ENCODE measurements at regions not wholly inside any gene's neighbourhood (a gene's known extent, or its start where the extent isn't known, plus 50 kb on each side); places are given as distances from the start of the nearest gene placed in this dataset.

DNA sequence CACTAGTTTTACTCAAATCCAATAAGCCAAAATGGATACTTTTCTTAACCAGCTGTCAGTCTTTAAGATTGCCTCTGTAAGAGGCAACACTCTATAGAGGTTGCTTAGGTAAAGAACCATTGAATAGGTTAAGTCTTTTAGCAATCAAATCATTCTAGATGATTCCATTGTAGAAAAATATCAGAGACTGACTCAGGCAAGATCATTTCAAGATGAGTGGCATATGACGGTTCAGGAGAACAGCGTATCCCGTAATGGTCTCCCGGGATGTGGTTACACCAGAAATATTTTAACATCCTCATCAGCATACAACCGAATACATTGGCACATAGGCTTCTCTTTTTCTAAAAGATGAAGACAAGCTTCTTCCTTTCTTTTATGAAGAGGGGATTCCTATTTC, 641.7 kb upstream of the AGA start:
- no peak overlapping the region for H3K27ac ChIP-seq (ENCODE audit: low read depth, low read length)
- no peak for DNase-seq
- H4K8ac ChIP-seq (ENCODE audit: low read depth, low read length): no peak overlapping the region
- H3K36me3 ChIP-seq (ENCODE audit: control insufficient read depth in 1 of 2, insufficient read depth in 2 of 2, low read length in 2 of 2): no peaks in the 10 kb centered on the region
- H3K9me3 ChIP-seq (ENCODE audit: insufficient read depth, low read depth, low read length): no peaks in the 10 kb centered on the region
- H2BK5ac ChIP-seq (ENCODE audit: low read depth, low read length, poor library complexity): no peak overlapping the region
- WGBS (ENCODE audit: extremely low coverage, insufficient coverage, insufficient read length): no CpG with 5 or more reads among the region's 5 CpGs
- H3K9ac ChIP-seq (ENCODE audit: low read length): no peak overlapping the region
- H3K79me2 ChIP-seq (ENCODE audit: control insufficient read depth, insufficient read depth, low read length, poor library complexity): no peaks in the 10 kb centered on the region
- H3K4me3 ChIP-seq (ENCODE audit: low read depth, low read length): no peak overlapping the region
- no peak overlapping the region for H3K18ac ChIP-seq (ENCODE audit: low read length)
- H3K79me1 ChIP-seq (ENCODE audit: low read length): no peaks in the 10 kb centered on the region
- no peak overlapping the region for H2AFZ ChIP-seq (ENCODE audit: insufficient read depth, low read length, poor library complexity)
- no peak overlapping the region for H4K12ac ChIP-seq (ENCODE audit: low read depth, low read length)
- no peak overlapping the region for H2BK12ac ChIP-seq (ENCODE audit: low read length)
- no peak overlapping the region for H3K23ac ChIP-seq (ENCODE audit: low read length)
- no peak overlapping the region for H2BK120ac ChIP-seq (ENCODE audit: insufficient read depth, low read length, poor library complexity)
- H4K91ac ChIP-seq (ENCODE audit: low read depth, low read length): no peak overlapping the region
- H3K4ac ChIP-seq (ENCODE audit: low read depth, low read length): no peak overlapping the region
- H2AK5ac ChIP-seq (ENCODE audit: low read length): no peak overlapping the region
- no peak overlapping the region for H3K4me2 ChIP-seq (ENCODE audit: low read length)
- no peaks in the 10 kb centered on the region for H3K27me3 ChIP-seq (ENCODE audit: insufficient read depth, low read length)
- no peak overlapping the region for H3K14ac ChIP-seq (ENCODE audit: low read length)
- peaks cover 0 to 2% of the 10 kb centered on the region in 2 experiments for H3K4me1 ChIP-seq (ENCODE audit: control insufficient read depth in 1 of 2, insufficient read depth in 2 of 2, low read length in 2 of 2)

- no peaks in the 10 kb centered on the region for H3K79me2 ChIP-seq (ENCODE audit: control insufficient read depth, insufficient read depth, low read length, poor library complexity)
- H3K4me3 ChIP-seq (ENCODE audit: low read depth, low read length): no peak overlapping the region
- no peak for DNase-seq
- peaks cover 0 to 7% of the 10 kb centered on the region in 2 experiments for H3K4me1 ChIP-seq (ENCODE audit: control insufficient read depth in 1 of 2, insufficient read depth in 2 of 2, low read length in 2 of 2)
- no peak overlapping the region for H3K14ac ChIP-seq (ENCODE audit: low read length)
- H3K4ac ChIP-seq (ENCODE audit: low read depth, low read length): no peak overlapping the region
- no peak overlapping the region for H2AFZ ChIP-seq (ENCODE audit: insufficient read depth, low read length, poor library complexity)
- no peaks in the 10 kb centered on the region for H3K9me3 ChIP-seq (ENCODE audit: insufficient read depth, low read depth, low read length)
- no peak overlapping the region for H3K27ac ChIP-seq (ENCODE audit: low read depth, low read length)
- H3K9ac ChIP-seq (ENCODE audit: low read length): no peak overlapping the region
- H2BK5ac ChIP-seq (ENCODE audit: low read depth, low read length, poor library complexity): no peak overlapping the region
- no peak overlapping the region for H2BK12ac ChIP-seq (ENCODE audit: low read length)
- H2AK5ac ChIP-seq (ENCODE audit: low read length): no peak overlapping the region
- H4K91ac ChIP-seq (ENCODE audit: low read depth, low read length): no peak overlapping the region
- H3K4me2 ChIP-seq (ENCODE audit: low read length): no peak overlapping the region
- no peaks in the 10 kb centered on the region for H3K36me3 ChIP-seq (ENCODE audit: control insufficient read depth in 1 of 2, insufficient read depth in 2 of 2, low read length in 2 of 2)
- no peaks in the 10 kb centered on the region for H3K27me3 ChIP-seq (ENCODE audit: insufficient read depth, low read length)
- no peak overlapping the region for H2BK120ac ChIP-seq (ENCODE audit: insufficient read depth, low read length, poor library complexity)
- H3K18ac ChIP-seq (ENCODE audit: low read length): no peak overlapping the region
- no peak overlapping the region for H4K12ac ChIP-seq (ENCODE audit: low read depth, low read length)
- no peak overlapping the region for H3K23ac ChIP-seq (ENCODE audit: low read length)
- H3K79me1 ChIP-seq (ENCODE audit: low read length): no peaks in the 10 kb centered on the region
- H4K8ac ChIP-seq (ENCODE audit: low read depth, low read length): no peak overlapping the region
- no CpG with 5 or more reads among the region's 2 CpGs for WGBS (ENCODE audit: extremely low coverage, insufficient coverage, insufficient read length)
These were observed 644.1 kb upstream of the AGA start for GRCh38 chr4:178086320-178086719.

DNA sequence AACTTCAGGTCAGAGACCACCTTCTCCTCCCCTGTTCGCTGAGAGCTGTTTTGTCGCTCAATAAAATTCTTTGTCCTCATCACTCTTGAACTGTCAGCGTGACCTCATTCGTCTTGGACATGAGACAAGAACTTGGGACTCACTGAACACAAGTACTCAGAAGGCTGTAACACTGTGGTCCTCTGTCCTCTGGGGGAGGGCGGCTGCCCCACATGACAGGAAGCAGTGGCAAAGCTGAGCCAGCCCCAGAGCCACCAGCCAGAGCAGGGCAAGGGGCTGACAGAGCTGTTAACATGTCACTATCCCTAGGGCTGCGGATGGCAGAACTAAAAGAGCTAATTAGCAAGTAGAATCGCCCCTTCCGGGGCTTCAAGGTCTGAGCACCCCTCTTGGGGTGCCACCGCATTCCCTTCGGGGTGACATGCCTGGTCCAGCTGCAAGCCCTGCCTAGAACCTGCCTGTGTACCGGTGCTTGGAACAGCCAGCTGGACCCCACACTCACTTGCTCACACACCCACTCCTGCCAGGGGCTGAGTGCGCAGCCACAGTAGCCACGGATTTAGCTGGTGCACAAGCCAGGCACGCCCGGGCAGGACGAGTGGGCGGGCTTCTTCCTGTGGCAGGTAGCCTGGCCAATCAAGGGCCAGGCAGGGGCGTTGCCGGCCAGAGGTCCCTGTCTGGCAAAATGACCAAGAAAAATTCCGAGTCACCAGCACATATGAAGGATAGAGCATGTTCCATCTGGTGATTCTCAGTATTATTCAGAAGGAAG, 648.6 kb upstream of the AGA start:
- Histone ChIP-seq H2BK120ac (ENCODE audit: insufficient read depth, low read length, poor library complexity) (no peak overlapping the region), H3K9me3 (ENCODE audit: insufficient read depth, low read depth, low read length) (no peaks in the 10 kb centered on the region), H3K9ac (ENCODE audit: low read length) (no peak overlapping the region), H3K27ac (ENCODE audit: low read depth, low read length) (no peak overlapping the region), H3K14ac (ENCODE audit: low read length) (no peak overlapping the region), H4K12ac (ENCODE audit: low read depth, low read length) (no peak overlapping the region), H2AK5ac (ENCODE audit: low read length) (no peak overlapping the region), H3K79me1 (ENCODE audit: low read length) (no peaks in the 10 kb centered on the region), H2AFZ (ENCODE audit: insufficient read depth, low read length, poor library complexity) (no peak overlapping the region), H4K8ac (ENCODE audit: low read depth, low read length) (no peak overlapping the region), H2BK12ac (ENCODE audit: low read length) (no peak overlapping the region), H2BK5ac (ENCODE audit: low read depth, low read length, poor library complexity) (no peak overlapping the region), H3K4me3 (ENCODE audit: low read depth, low read length) (peak overlapping the region; percentile 45), H3K4ac (ENCODE audit: low read depth, low read length) (no peak overlapping the region), H3K23ac (ENCODE audit: low read length) (no peak overlapping the region), H3K79me2 (ENCODE audit: control insufficient read depth, insufficient read depth, low read length, poor library complexity) (no peaks in the 10 kb centered on the region), H3K27me3 (ENCODE audit: insufficient read depth, low read length) (no peaks in the 10 kb centered on the region), H3K4me1 (ENCODE audit: control insufficient read depth in 1 of 2, insufficient read depth in 2 of 2, low read length in 2 of 2) (peaks cover 0 to 5% of the 10 kb centered on the region in 2 experiments), H3K18ac (ENCODE audit: low read length) (no peak overlapping the region), H4K91ac (ENCODE audit: low read depth, low read length) (no peak overlapping the region), H3K36me3 (ENCODE audit: control insufficient read depth in 1 of 2, insufficient read depth in 2 of 2, low read length in 2 of 2) (no peaks in the 10 kb centered on the region), H3K4me2 (ENCODE audit: low read length) (no peak overlapping the region)
- WGBS (ENCODE audit: extremely low coverage, insufficient coverage, insufficient read length): no CpG with 5 or more reads among the region's 20 CpGs
- no peak for DNase-seq

DNA sequence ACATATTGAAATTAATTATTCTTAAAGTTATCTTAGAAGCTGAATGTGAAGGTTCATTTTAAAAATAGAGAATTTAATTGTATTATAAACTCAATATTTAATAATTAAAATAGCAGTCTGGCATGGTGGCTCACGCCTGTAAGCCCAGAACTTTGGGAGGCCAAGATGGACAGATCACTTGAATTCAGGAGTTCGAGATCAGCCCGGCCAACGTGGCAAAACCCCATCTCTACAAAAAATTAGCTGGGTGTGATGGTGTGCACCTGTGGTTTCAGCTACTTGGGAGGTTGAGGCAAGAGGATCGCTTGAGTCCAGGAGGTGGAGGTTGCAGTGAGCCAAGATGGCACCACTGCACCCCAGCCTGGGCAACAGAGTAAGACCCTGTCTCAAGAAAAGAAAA, 659.9 kb upstream of the AGA start:
- no peak for DNase-seq
- Histone ChIP-seq H4K91ac (ENCODE audit: low read depth, low read length) (no peak overlapping the region), H2AFZ (ENCODE audit: insufficient read depth, low read length, poor library complexity) (no peak overlapping the region), H2AK5ac (ENCODE audit: low read length) (no peak overlapping the region), H3K4ac (ENCODE audit: low read depth, low read length) (no peak overlapping the region), H2BK120ac (ENCODE audit: insufficient read depth, low read length, poor library complexity) (no peak overlapping the region), H3K79me1 (ENCODE audit: low read length) (no peaks in the 10 kb centered on the region), H4K12ac (ENCODE audit: low read depth, low read length) (no peak overlapping the region), H3K4me3 (ENCODE audit: low read depth, low read length) (no peak overlapping the region), H4K8ac (ENCODE audit: low read depth, low read length) (no peak overlapping the region), H3K4me2 (ENCODE audit: low read length) (no peak overlapping the region), H3K36me3 (ENCODE audit: control insufficient read depth in 1 of 2, insufficient read depth in 2 of 2, low read length in 2 of 2) (no peaks in the 10 kb centered on the region), H3K9ac (ENCODE audit: low read length) (no peak overlapping the region), H3K23ac (ENCODE audit: low read length) (no peak overlapping the region), H2BK5ac (ENCODE audit: low read depth, low read length, poor library complexity) (no peak overlapping the region), H3K9me3 (ENCODE audit: insufficient read depth, low read depth, low read length) (no peaks in the 10 kb centered on the region), H3K4me1 (ENCODE audit: control insufficient read depth in 1 of 2, insufficient read depth in 2 of 2, low read length in 2 of 2) (no peaks in the 10 kb centered on the region), H3K18ac (ENCODE audit: low read length) (no peak overlapping the region), H2BK12ac (ENCODE audit: low read length) (no peak overlapping the region), H3K27me3 (ENCODE audit: insufficient read depth, low read length) (no peaks in the 10 kb centered on the region), H3K79me2 (ENCODE audit: control insufficient read depth, insufficient read depth, low read length, poor library complexity) (no peaks in the 10 kb centered on the region), H3K27ac (ENCODE audit: low read depth, low read length) (no peak overlapping the region), H3K14ac (ENCODE audit: low read length) (no peak overlapping the region)
- no CpG with 5 or more reads among the region's 5 CpGs for WGBS (ENCODE audit: extremely low coverage, insufficient coverage, insufficient read length)
